GM18507 (cell line): ENCODE measurements at regions not wholly inside any gene's neighbourhood (a gene's known extent, or its start where the extent isn't known, plus 50 kb on each side); places are given as distances from the start of the nearest gene placed in this dataset.
A peak's percentile ranks its signal among the peaks of the same experiment; 100 is the strongest.
"Not testable (repeated sequence)": the region's sequence is repeated elsewhere in the genome, so short reads cannot be mapped to it uniquely, and the experiment has no call there.

ENCODE experiments used
- DNase-seq: peaks from one replicate; pipeline ENCODE4 v3.0.0; 2011; ENCODE audit warnings: low read depth; ENCODE audit not compliant: insufficient read length; ENCODE audit errors: extremely low spot score
- FAIRE-seq: peaks from 2 replicates; lab custom pipeline; 2011; peaks lifted over from hg19 to GRCh38; lab: Jason Lieb, UNC

DNA sequence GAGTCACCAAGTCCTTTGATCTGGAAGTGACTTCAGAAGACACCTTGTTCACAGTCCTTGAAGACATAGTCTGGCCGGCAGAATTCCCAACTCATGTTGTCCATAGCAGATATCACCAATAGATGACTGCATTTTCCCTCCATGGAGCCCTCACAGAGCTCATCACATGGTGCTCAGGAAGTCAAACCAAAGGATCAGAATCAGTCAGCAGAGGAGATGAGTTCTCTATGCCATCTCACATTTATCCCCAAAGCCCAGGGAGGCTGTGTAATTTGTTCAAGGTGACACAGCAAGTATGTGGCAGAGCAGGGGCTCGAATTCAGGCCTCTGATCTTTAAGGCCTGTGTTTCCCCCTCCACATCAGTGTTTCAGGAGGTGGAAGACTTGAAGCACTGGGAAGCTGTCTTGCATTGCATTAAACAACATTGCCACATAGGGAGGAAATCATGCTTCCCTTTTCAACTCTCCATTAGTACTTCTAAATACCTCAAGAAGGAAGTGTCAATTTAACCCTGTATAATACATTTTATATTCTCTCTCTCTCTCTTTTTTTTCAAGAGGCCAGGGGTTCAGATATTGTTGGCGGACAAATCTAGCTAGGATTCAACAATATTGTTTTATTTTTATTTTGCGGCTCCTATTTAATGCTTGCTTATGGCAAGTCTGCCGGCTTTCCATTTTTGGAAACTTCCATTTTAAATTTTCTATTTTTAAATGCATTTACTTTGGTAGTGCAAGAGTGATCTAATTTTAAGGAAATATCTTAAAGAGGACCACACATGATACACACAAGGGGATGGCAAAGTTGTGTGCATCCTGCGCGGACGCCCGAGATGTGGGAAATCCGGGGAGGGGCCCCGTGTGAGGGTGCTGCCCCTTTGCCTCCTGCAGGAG is 61.9 kb downstream of the NPIPB5 start:
- FAIRE-seq, DNase-seq: not testable (repeated sequence)

GRCh38 chr16:22573225-22573530 is 62.5 kb downstream of the NPIPB5 start:
- peak; percentile 78 for FAIRE-seq
- DNase-seq: not testable (repeated sequence)

- DNase-seq, FAIRE-seq: not testable (repeated sequence)
Measured at GRCh38 chr16:22576506-22576905, 65.8 kb downstream of the NPIPB5 start.

DNA sequence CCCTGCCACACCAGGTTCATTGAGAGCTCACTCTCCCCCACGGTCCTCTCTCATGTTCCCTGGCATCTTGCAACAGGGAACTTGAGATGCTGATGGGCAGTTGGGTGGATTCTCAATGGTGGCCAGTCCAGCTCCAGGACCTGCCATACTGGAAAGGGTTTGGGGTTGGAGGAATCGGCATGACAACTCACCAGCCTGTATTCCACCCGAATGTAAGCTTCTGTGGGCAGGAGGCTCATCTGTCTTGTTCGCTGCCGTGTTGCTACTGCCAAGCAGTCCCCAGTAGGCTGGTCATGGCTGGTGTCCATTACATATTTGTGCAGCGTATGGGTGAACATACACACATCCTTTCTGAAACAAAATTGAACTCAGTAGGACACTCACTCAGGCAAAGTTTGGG is 72.5 kb downstream of the NPIPB5 start:
- not testable (repeated sequence) for DNase-seq, FAIRE-seq

GRCh38 chr16:22584459-22584858 is 73.8 kb downstream of the NPIPB5 start:
- DNase-seq, FAIRE-seq: not testable (repeated sequence)

DNA sequence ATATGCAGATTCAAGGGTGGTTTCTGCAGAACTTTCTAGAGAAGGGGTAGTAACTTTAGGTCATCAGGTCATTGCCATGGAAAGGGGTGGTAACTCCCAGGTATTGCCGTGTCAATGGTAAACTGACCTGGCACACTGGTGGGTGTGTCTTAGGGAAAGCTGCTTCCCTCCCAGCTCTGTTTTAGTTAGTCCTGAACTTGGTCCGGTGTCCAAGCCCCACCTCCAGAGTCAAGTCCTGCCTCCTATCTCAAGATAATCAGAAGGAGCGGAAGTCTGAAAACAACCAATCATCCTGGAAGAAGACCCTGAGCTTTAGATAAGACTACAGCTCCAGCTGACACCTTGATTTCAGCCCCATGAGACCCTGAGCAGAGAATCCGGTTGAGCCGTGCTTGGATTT is 74.2 kb downstream of the NPIPB5 start:
- FAIRE-seq, DNase-seq: not testable (repeated sequence)

GRCh38 chr16:22585431-22585830 is 74.7 kb downstream of the NPIPB5 start:
- not testable (repeated sequence) for DNase-seq, FAIRE-seq

- peak; percentile 42 for FAIRE-seq
- not testable (repeated sequence) for DNase-seq
Measured at GRCh38 chr16:22586732-22587131, 76.0 kb downstream of the NPIPB5 start.

DNA sequence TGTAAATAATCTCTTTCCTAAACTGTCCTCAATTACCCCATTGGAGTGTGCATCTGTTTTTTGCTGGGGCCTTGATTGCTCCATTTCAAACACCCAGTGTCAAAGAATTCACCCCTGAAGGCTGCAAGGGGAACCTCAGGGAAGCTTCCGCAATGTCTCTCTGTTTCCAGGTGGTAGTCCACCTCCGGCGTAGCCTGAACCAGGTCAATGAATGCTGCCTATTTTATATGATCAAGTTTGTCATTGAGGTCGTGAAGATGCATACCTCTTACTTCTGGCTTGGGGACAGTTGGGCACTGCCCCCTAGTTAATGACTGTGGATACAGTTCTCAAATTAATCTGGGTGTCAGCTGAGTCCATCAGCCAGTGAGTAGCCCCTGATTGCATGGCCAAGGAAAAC is 79.1 kb downstream of the NPIPB5 start:
- DNase-seq, FAIRE-seq: not testable (repeated sequence)

- not testable (repeated sequence) for DNase-seq, FAIRE-seq
Measured at GRCh38 chr16:22596445-22597045, 85.9 kb downstream of the NPIPB5 start.

DNA sequence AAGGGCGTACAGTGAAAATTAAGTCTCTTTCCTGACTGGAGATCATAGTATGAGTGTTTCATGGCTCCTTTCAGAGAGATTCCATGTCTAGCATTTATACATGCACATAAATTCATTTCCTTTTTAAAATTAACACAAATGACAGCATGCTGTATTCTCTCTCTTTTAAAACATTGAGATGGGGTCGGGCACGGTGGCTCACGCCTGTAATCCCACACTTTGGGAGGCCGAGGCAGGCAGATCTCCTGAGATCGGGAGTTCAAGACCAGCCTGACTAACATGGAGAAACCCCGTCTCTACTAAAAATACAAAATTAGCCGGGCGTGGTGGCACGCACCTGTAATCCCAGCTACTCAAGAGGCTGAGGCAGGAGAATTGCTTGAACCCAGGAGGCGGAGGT is 93.1 kb downstream of the NPIPB5 start:
- FAIRE-seq, DNase-seq: not testable (repeated sequence)

GRCh38 chr16:22606619-22607018 is 95.9 kb downstream of the NPIPB5 start:
- not testable (repeated sequence) for DNase-seq
- peak; percentile 65 for FAIRE-seq

- not testable (repeated sequence) for DNase-seq, FAIRE-seq
Measured at GRCh38 chr16:22609798-22610197, 99.1 kb downstream of the NPIPB5 start.

GRCh38 chr16:22611128-22611527 is 100.4 kb downstream of the NPIPB5 start:
- FAIRE-seq, DNase-seq: not testable (repeated sequence)

- FAIRE-seq (no peak), DNase-seq (no peak)
Measured at GRCh38 chr16:22614271-22614947, 103.7 kb downstream of the NPIPB5 start.

DNA sequence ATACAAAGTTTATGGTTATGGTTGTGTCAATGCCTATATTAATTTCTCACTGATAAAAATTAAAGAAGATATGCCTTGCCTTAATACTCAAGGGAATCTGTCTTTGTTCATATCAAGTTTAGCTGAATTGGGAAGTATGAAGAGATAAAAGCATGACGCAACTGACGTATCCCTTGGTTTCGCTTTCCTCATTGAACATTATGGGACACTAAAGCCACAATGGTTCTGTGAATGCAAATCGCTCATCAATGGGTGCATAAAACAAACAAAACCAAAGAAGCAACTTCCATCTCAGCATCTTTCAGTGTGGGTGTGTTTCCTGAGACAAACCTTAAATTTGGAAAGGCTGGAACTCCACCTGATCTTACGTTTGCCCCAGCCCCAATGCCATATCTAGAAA is 108.2 kb downstream of the NPIPB5 start:
- DNase-seq (no peak), FAIRE-seq (no peak)

DNA sequence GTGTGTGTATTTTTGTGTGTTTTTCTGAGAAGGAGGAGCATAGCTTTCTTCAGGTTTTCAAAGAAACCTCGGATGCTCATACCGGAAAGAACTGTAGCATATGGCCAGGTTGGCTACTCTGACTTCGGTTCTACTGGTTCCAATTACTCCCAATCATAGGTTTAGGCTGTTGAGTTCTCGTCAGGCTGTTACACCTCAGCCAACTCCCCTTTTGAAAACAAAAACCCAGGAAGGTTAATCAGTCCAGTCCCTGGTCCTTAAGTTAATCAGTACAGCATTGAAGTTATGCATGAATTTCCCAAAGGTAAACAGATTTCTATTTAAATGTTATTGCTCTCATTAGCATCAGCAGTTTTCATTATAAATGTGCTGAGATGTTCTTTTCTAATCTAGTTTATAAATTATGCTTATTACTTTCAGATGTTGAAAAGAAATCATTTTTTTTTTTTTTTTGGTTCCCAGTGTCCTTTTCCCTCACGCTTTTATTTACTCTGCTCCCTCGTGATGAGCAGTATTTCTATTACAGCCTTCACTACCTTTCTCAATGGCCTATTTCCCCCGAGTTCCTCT is 111.0 kb downstream of the NPIPB5 start:
- FAIRE-seq (no peak), DNase-seq (no peak)

- FAIRE-seq: no peak
- DNase-seq: no peak
Measured at GRCh38 chr16:22622703-22623102, 112.0 kb downstream of the NPIPB5 start.

- no peak for DNase-seq
Measured at GRCh38 chr16:22623351-22623781, 112.7 kb downstream of the NPIPB5 start.

More at GRCh38 chr16:22623351-22623781, 112.7 kb downstream of the NPIPB5 start:
- no peak for FAIRE-seq
